Peyer's patch (tissue), 4 donors: ENCODE measurements at regions not wholly inside any gene's neighbourhood (a gene's known extent, or its start where the extent isn't known, plus 50 kb on each side); places are given as distances from the start of the nearest gene placed in this dataset.

Experiments used
- POLR2A ChIP-seq, 2 donors: fragments of 450-650 bp; IDR thresholded peaks; one replicate each; pipeline ENCODE4 v1.5.1; 2017; ENCODE audit warnings: antibody characterized with exemption in 2 of 2, mild to moderate bottlenecking in 2 of 2, moderate library complexity in 2 of 2
- TF ChIP-seq, protein P1 (sequence below), 6 experiments: fragments of 450-650 bp in 4 of 6; fragments of 200-600 bp in 2 of 6; sonication (generic) in 1 of 6; IDR thresholded peaks; one replicate each; pipeline ENCODE4 v1.5.1; 2017 to 2019; ENCODE audit warnings: antibody characterized with exemption in 6 of 6, mild to moderate bottlenecking in 3 of 6, moderate library complexity in 1 of 6

DNA sequence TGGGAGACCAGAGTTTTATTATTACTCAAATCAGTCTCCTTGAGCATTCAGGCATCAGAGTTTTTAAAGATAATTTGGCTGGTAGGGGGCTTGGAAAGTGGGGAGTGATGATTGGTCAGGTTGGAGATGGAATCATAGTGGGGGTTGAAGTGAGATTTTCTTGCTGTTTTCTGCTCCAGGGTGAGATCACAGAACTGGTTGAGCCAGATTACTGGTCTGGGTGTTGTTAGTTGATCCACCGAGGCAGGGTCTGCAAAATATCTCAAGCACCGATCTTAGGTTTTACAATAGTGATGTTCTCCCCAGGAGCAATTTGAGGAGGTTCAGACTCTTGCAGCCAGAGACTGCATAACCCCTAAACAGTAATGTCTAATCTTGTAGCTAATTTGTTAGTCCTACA is 141.0 kb downstream of the OTOL1 start:
- TF ChIP-seq POLR2A (IDR thresholded peaks at IDR 0.05) = no peak
- TF ChIP-seq, protein P1, sequence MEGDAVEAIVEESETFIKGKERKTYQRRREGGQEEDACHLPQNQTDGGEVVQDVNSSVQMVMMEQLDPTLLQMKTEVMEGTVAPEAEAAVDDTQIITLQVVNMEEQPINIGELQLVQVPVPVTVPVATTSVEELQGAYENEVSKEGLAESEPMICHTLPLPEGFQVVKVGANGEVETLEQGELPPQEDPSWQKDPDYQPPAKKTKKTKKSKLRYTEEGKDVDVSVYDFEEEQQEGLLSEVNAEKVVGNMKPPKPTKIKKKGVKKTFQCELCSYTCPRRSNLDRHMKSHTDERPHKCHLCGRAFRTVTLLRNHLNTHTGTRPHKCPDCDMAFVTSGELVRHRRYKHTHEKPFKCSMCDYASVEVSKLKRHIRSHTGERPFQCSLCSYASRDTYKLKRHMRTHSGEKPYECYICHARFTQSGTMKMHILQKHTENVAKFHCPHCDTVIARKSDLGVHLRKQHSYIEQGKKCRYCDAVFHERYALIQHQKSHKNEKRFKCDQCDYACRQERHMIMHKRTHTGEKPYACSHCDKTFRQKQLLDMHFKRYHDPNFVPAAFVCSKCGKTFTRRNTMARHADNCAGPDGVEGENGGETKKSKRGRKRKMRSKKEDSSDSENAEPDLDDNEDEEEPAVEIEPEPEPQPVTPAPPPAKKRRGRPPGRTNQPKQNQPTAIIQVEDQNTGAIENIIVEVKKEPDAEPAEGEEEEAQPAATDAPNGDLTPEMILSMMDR (IDR thresholded peaks at IDR 0.05) = no peak
